HepG2 (cell line): ENCODE measurements at regions not wholly inside any gene's neighbourhood (a gene's known extent, or its start where the extent isn't known, plus 50 kb on each side); places are given as distances from the start of the nearest gene placed in this dataset.

Experiments
- ARNT2 ChIP-seq: sonication (generic); formaldehyde crosslinking; IDR thresholded peaks from 2 replicates; pipeline ENCODE4 v1.8.0; 2022; ENCODE audit warnings: mild to moderate bottlenecking, low read depth, missing genetic modification reagents, moderate library complexity
- CEBPG ChIP-seq: IDR thresholded peaks from 2 replicates; pipeline ENCODE4 v1.6.1; 2016
- EP300 ChIP-seq, 3 experiments: sonication (generic) in 1 of 3; formaldehyde crosslinking in 1 of 3; IDR thresholded peaks; 2 replicates each; pipeline versions ENCODE4 v1.5.1 to v1.6.1; 2011 to 2020; ENCODE audit warnings: low read depth in 2 of 3, low read length in 2 of 3, borderline replicate concordance in 1 of 3, improper control_type of control experiment in 1 of 3, mild to moderate bottlenecking in 1 of 3, missing genetic modification reagents in 1 of 3, moderate library complexity in 1 of 3
- HNRNPL ChIP-seq: fragments of 200-400 bp; formaldehyde crosslinking; IDR thresholded peaks from 2 replicates; pipeline ENCODE4 v1.6.1; 2017; ENCODE audit warnings: mild to moderate bottlenecking, low read depth, low read length
- JDP2 ChIP-seq: sonication (generic); formaldehyde crosslinking; IDR thresholded peaks from 2 replicates; pipeline ENCODE4 v1.8.1; 2022; ENCODE audit warnings: missing genetic modification reagents, borderline replicate concordance
- KDM5A ChIP-seq: fragments of 200-600 bp; sonication (generic); IDR thresholded peaks from 2 replicates; pipeline ENCODE4 v1.7.0; 2018; ENCODE audit warnings: antibody characterized with exemption, mild to moderate bottlenecking, low read length, borderline replicate concordance
- MEIS1 ChIP-seq: sonication (generic); formaldehyde crosslinking; IDR thresholded peaks from 2 replicates; pipeline ENCODE4 v1.9.0; 2021; ENCODE audit warnings: mild to moderate bottlenecking, missing genetic modification reagents, moderate library complexity, borderline replicate concordance
- SIN3B ChIP-seq: fragments of 150-350 bp; IDR thresholded peaks from 2 replicates; pipeline ENCODE4 v1.6.1; 2014; ENCODE audit warnings: low read length
- SIX4 ChIP-seq: sonication (generic); formaldehyde crosslinking; IDR thresholded peaks from 2 replicates; pipeline ENCODE4 v1.4.0; 2020; ENCODE audit warnings: missing genetic modification reagents
- SP5 ChIP-seq: IDR thresholded peaks from 2 replicates; pipeline ENCODE4 v1.6.1; 2016; ENCODE audit warnings: low read depth, borderline replicate concordance
- ZNF333 ChIP-seq: sonication (generic); formaldehyde crosslinking; IDR thresholded peaks from 2 replicates; pipeline ENCODE4 v1.4.0; 2020; ENCODE audit warnings: mild to moderate bottlenecking, missing genetic modification reagents, borderline replicate concordance
- ZNF607 ChIP-seq: sonication (generic); formaldehyde crosslinking; IDR thresholded peaks from 2 replicates; pipeline ENCODE4 v1.5.1; 2020; ENCODE audit warnings: missing genetic modification reagents, mild to moderate bottlenecking, borderline replicate concordance
- ZNF670 ChIP-seq: sonication (generic); formaldehyde crosslinking; IDR thresholded peaks from 2 replicates; pipeline ENCODE4 v1.8.0; 2022; ENCODE audit warnings: mild to moderate bottlenecking, missing genetic modification reagents, borderline replicate concordance
- ZNF720 ChIP-seq: sonication (generic); formaldehyde crosslinking; IDR thresholded peaks from 2 replicates; pipeline ENCODE4 v1.4.0; 2020; ENCODE audit warnings: missing genetic modification reagents
- TF ChIP-seq, protein P1 (sequence below): sonication (generic); formaldehyde crosslinking; IDR thresholded peaks from 2 replicates; pipeline ENCODE4 v1.4.0; 2020; ENCODE audit warnings: missing genetic modification reagents, borderline replicate concordance
- TF ChIP-seq, protein P2 (sequence below): sonication (generic); formaldehyde crosslinking; IDR thresholded peaks from 2 replicates; pipeline ENCODE4 v1.5.0; 2020; ENCODE audit warnings: missing genetic modification reagents
- TF ChIP-seq, protein P3 (sequence below): sonication (generic); formaldehyde crosslinking; IDR thresholded peaks from 2 replicates; pipeline ENCODE4 v1.5.0; 2020; ENCODE audit warnings: missing genetic modification reagents
- TF ChIP-seq, protein P4 (sequence below): IDR thresholded peaks from 2 replicates; pipeline ENCODE4 v1.6.1; 2016; ENCODE audit warnings: missing compliant biosample characterization, missing genetic modification reagents, borderline replicate concordance
- TF ChIP-seq, protein P5 (sequence below): sonication (generic); formaldehyde crosslinking; IDR thresholded peaks from 2 replicates; pipeline ENCODE4 v1.4.0; 2020; ENCODE audit warnings: low read depth, mild to moderate bottlenecking, missing genetic modification reagents

DNA sequence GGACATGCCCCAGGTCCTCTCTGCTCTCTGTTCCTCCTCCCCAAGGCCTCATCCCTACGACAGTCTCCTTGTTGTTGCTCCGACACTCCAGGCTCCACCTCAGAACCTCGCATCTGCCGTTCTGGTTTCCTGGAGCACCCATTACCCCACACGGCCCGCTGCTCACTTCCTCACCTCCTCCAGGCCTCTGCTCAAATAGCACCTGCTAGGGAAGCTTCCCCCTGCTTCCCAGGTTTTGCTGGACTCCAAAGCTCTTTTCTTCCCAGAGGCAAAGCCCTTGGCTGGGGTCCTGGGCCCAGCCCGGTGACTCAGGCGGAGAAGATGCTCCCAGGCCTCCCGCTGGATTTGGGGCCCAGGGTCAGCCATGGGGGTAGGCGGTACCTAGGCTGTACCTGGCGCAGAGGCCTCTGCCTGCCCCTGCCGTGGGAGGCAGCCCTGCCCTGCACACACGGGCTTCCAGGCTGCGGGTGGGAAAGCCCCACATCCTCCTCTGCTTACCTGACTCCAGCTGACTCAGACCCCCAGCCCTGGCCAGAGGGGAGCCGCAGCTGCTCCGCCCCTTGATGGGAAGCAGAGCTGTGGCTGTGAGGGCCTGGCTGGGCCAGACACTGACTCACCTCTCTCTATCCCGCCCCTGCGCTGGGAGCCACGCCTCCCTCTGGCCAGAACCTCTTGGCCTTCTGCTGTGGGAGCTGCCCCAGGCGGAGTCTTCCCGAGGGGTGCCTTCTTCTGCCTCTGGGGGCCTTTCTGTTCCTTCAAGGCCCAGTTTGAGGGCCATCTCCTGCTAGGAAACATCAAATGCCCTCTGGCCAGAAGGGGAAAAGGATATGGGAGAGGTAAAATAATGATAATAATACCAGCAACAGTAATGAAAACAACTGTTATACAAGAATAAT, 130.5 kb downstream of the CEBPB start (continued):
- 0 out of 2 replicates have a peak, but pooled peaks have one; percentile 58 for TF ChIP-seq SIX4 (CRISPR knock-in tag)
- no peak; the same call in 1 of the 2 replicates for TF ChIP-seq ZNF670 (CRISPR knock-in tag)
- TF ChIP-seq MEIS1: no peak; the same call in 1 of the 2 replicates
- no peak for TF ChIP-seq ZNF720
- peak; percentile 5; the same call in 1 of the 2 replicates for TF ChIP-seq CEBPG (CRISPR knock-in tag)
- TF ChIP-seq, protein P1, sequence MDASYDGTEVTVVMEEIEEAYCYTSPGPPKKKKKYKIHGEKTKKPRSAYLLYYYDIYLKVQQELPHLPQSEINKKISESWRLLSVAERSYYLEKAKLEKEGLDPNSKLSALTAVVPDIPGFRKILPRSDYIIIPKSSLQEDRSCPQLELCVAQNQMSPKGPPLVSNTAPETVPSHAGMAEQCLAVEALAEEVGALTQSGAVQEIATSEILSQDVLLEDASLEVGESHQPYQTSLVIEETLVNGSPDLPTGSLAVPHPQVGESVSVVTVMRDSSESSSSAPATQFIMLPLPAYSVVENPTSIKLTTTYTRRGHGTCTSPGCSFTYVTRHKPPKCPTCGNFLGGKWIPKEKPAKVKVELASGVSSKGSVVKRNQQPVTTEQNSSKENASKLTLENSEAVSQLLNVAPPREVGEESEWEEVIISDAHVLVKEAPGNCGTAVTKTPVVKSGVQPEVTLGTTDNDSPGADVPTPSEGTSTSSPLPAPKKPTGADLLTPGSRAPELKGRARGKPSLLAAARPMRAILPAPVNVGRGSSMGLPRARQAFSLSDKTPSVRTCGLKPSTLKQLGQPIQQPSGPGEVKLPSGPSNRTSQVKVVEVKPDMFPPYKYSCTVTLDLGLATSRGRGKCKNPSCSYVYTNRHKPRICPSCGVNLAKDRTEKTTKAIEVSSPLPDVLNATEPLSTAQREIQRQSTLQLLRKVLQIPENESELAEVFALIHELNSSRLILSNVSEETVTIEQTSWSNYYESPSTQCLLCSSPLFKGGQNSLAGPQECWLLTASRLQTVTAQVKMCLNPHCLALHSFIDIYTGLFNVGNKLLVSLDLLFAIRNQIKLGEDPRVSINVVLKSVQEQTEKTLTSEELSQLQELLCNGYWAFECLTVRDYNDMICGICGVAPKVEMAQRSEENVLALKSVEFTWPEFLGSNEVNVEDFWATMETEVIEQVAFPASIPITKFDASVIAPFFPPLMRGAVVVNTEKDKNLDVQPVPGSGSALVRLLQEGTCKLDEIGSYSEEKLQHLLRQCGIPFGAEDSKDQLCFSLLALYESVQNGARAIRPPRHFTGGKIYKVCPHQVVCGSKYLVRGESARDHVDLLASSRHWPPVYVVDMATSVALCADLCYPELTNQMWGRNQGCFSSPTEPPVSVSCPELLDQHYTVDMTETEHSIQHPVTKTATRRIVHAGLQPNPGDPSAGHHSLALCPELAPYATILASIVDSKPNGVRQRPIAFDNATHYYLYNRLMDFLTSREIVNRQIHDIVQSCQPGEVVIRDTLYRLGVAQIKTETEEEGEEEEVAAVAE: no peak; the same call in 1 of the 2 replicates
- TF ChIP-seq, protein P2, sequence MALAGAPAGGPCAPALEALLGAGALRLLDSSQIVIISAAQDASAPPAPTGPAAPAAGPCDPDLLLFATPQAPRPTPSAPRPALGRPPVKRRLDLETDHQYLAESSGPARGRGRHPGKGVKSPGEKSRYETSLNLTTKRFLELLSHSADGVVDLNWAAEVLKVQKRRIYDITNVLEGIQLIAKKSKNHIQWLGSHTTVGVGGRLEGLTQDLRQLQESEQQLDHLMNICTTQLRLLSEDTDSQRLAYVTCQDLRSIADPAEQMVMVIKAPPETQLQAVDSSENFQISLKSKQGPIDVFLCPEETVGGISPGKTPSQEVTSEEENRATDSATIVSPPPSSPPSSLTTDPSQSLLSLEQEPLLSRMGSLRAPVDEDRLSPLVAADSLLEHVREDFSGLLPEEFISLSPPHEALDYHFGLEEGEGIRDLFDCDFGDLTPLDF (CRISPR knock-in tag): no peak
- TF ChIP-seq, protein P3, sequence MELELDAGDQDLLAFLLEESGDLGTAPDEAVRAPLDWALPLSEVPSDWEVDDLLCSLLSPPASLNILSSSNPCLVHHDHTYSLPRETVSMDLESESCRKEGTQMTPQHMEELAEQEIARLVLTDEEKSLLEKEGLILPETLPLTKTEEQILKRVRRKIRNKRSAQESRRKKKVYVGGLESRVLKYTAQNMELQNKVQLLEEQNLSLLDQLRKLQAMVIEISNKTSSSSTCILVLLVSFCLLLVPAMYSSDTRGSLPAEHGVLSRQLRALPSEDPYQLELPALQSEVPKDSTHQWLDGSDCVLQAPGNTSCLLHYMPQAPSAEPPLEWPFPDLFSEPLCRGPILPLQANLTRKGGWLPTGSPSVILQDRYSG (CRISPR knock-in tag): no peak
- peak; percentile 18 to 47; a peak in 2 of 4 replicates for TF ChIP-seq EP300 (IDR thresholded peaks at IDR 0.05; ENCODE audit: low read depth in 2 of 2, low read length in 2 of 2)
- TF ChIP-seq EP300 (CRISPR knock-in tag; IDR thresholded peaks at IDR 0.05; ENCODE audit: borderline replicate concordance): no peak
- TF ChIP-seq, protein P4, sequence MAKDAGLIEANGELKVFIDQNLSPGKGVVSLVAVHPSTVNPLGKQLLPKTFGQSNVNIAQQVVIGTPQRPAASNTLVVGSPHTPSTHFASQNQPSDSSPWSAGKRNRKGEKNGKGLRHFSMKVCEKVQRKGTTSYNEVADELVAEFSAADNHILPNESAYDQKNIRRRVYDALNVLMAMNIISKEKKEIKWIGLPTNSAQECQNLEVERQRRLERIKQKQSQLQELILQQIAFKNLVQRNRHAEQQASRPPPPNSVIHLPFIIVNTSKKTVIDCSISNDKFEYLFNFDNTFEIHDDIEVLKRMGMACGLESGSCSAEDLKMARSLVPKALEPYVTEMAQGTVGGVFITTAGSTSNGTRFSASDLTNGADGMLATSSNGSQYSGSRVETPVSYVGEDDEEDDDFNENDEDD (CRISPR knock-in tag): 0 out of 2 replicates have a peak, but pooled peaks have one; percentile 4
- TF ChIP-seq JDP2 (CRISPR knock-in tag): no peak
- TF ChIP-seq SP5 (CRISPR knock-in tag): peak; percentile 99
- TF ChIP-seq ZNF607: peak; percentile 87
- no peak for TF ChIP-seq ZNF333 (CRISPR knock-in tag)
- TF ChIP-seq HNRNPL: peak; percentile 79; the same call in 1 of the 2 replicates
- TF ChIP-seq, protein P5, sequence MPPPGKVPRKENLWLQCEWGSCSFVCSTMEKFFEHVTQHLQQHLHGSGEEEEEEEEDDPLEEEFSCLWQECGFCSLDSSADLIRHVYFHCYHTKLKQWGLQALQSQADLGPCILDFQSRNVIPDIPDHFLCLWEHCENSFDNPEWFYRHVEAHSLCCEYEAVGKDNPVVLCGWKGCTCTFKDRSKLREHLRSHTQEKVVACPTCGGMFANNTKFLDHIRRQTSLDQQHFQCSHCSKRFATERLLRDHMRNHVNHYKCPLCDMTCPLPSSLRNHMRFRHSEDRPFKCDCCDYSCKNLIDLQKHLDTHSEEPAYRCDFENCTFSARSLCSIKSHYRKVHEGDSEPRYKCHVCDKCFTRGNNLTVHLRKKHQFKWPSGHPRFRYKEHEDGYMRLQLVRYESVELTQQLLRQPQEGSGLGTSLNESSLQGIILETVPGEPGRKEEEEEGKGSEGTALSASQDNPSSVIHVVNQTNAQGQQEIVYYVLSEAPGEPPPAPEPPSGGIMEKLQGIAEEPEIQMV (CRISPR knock-in tag): peak; percentile 76; the same call in 1 of the 2 replicates
- TF ChIP-seq SIN3B: no peak
- no peak for TF ChIP-seq ARNT2 (CRISPR knock-in tag)
- no peak for TF ChIP-seq KDM5A
